Colonic mucosa (tissue), 4 donors: ENCODE measurements at regions not wholly inside any gene's neighbourhood (a gene's known extent, or its start where the extent isn't known, plus 50 kb on each side); places are given as distances from the start of the nearest gene placed in this dataset.

ENCODE experiments used
- DNase-seq: peaks from one replicate; pipeline ENCODE4 v3.0.0-alpha.2; 2020
- H3K27ac ChIP-seq: fragments of 200-600 bp; one replicate; pipeline ENCODE4 v1.8.0; 2021
- H3K27me3 ChIP-seq: fragments of 200-600 bp; one replicate; pipeline ENCODE4 v1.8.0; 2021
- H3K36me3 ChIP-seq: fragments of 200-600 bp; one replicate; pipeline ENCODE4 v1.8.0; 2021
- H3K4me1 ChIP-seq: fragments of 200-600 bp; one replicate; pipeline ENCODE4 v1.8.0; 2021; ENCODE audit warnings: mild to moderate bottlenecking
- H3K4me3 ChIP-seq: fragments of 200-600 bp; one replicate; pipeline ENCODE4 v1.8.0; 2021
- H3K9ac ChIP-seq, 2 donors: one replicate each; pipeline ENCODE4 v1.7.0; 2013; ENCODE audit warnings: control low read depth in 2 of 2, low read depth in 2 of 2, low read length in 2 of 2
- H3K9me3 ChIP-seq: fragments of 200-600 bp; one replicate; pipeline ENCODE4 v1.8.0; 2021
- intact Hi-C: fragments of 100-400 bp; cut with DNase I; formaldehyde crosslinking; loops from one replicate; pipeline ENCODE4 v1.14.1; 2022
- TF ChIP-seq, protein P1 (sequence below): fragments of 200-600 bp; IDR thresholded peaks from one replicate; pipeline ENCODE4 v1.8.0; 2022; ENCODE audit warnings: antibody characterized with exemption, mild to moderate bottlenecking
- donor health status: healthy.
- donor health status: DM: no; HTN: no; CAD: no.
- donor health status: DM: no; HTN: no; CAD: no.

GRCh38 chr5:53236683-53237082, 127.1 kb upstream of the MOCS2 start:
- H3K4me1 ChIP-seq, result no peaks in the 10 kb centered on the region
- H3K36me3 ChIP-seq, result no peaks in the 10 kb centered on the region
- no peak overlapping the region for H3K4me3 ChIP-seq
- H3K9ac ChIP-seq, result no peak overlapping the region
- H3K9me3 ChIP-seq, result no peaks in the 10 kb centered on the region
- TF ChIP-seq, protein P1, sequence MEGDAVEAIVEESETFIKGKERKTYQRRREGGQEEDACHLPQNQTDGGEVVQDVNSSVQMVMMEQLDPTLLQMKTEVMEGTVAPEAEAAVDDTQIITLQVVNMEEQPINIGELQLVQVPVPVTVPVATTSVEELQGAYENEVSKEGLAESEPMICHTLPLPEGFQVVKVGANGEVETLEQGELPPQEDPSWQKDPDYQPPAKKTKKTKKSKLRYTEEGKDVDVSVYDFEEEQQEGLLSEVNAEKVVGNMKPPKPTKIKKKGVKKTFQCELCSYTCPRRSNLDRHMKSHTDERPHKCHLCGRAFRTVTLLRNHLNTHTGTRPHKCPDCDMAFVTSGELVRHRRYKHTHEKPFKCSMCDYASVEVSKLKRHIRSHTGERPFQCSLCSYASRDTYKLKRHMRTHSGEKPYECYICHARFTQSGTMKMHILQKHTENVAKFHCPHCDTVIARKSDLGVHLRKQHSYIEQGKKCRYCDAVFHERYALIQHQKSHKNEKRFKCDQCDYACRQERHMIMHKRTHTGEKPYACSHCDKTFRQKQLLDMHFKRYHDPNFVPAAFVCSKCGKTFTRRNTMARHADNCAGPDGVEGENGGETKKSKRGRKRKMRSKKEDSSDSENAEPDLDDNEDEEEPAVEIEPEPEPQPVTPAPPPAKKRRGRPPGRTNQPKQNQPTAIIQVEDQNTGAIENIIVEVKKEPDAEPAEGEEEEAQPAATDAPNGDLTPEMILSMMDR, result no peak
- intact Hi-C loops, result no loop called here
- no peak for DNase-seq
- H3K27me3 ChIP-seq, result no peaks in the 10 kb centered on the region
- no peak overlapping the region for H3K27ac ChIP-seq

- intact Hi-C loops, result no loop called here
- Histone ChIP-seq H3K27ac (no peak overlapping the region), H3K36me3 (no peaks in the 10 kb centered on the region), H3K27me3 (no peaks in the 10 kb centered on the region), H3K9me3 (no peaks in the 10 kb centered on the region), H3K4me3 (no peak overlapping the region), H3K9ac (no peak overlapping the region), H3K4me1 (no peaks in the 10 kb centered on the region)
- TF ChIP-seq, protein P1, result no peak
- DNase-seq, result no peak
Measured at GRCh38 chr5:53237876-53238275, 128.3 kb upstream of the MOCS2 start.

DNA sequence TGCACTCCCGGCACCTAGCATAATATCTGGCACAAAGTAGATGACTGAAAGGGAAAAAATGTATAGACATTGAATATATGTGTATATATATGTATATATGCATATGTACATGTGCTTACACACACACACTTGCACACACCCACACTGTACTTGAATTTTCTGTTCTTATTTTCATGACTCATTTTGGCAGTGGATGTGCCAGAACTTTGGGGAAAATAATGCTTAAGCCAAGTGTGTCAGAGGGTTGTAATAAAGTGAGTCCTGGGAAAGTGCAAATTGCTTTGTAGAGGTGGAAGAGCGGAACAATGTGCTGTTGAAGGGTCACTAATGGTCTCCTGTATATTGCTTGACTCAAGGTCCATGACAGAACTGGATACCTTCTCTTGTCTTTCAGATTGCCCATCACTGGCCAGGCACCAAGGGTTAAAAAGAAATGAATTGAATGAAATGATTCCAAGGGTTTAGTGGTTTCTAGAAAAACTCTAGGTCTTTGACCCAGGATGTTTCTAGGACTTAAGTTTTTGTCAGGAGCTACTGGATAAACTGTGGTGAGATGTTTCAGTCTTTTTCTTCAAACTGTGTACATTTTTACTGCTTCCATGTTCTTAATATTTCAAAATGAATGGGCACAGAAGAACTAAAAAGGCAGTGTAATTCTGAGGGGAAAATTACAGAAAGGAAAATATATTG, 129.9 kb upstream of the MOCS2 start:
- Histone ChIP-seq H3K9ac (no peak overlapping the region), H3K4me1 (no peaks in the 10 kb centered on the region), H3K27me3 (no peaks in the 10 kb centered on the region), H3K9me3 (no peaks in the 10 kb centered on the region), H3K27ac (no peak overlapping the region), H3K4me3 (no peak overlapping the region), H3K36me3 (no peaks in the 10 kb centered on the region)
- intact Hi-C loops, result no loop called here
- TF ChIP-seq, protein P1, result no peak
- no peak for DNase-seq

- Histone ChIP-seq H3K27me3 (no peaks in the 10 kb centered on the region), H3K4me1 (no peaks in the 10 kb centered on the region), H3K9ac (no peak overlapping the region), H3K4me3 (no peak overlapping the region), H3K27ac (no peak overlapping the region), H3K36me3 (no peaks in the 10 kb centered on the region), H3K9me3 (no peaks in the 10 kb centered on the region)
- TF ChIP-seq, protein P1, result no peak
- intact Hi-C loops, result no loop called here
- DNase-seq, result no peak
Measured at GRCh38 chr5:53240661-53241060, 131.1 kb upstream of the MOCS2 start.

DNA sequence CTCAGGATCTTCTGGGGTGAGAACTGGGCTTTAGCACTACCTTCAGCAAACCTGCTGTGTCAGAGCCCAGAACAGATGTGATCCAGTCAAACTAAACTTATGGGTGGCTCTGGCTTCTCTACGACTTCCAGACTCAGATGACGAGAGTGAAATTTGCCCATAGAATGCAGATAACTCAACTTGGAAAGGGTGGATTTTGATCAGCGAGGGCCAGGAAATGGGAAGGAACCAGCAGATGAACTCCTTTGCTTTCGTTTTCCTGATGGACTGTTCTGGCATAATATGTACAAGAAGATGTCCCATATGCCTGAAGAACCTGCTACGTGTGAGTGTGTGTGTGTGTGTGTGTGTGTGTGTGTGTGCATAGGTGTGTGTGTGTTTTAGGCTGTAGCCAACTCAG, 132.0 kb upstream of the MOCS2 start:
- Histone ChIP-seq H3K27me3 (no peaks in the 10 kb centered on the region), H3K4me3 (no peak overlapping the region), H3K9ac (no peak overlapping the region), H3K9me3 (no peaks in the 10 kb centered on the region), H3K4me1 (no peaks in the 10 kb centered on the region), H3K27ac (no peak overlapping the region), H3K36me3 (no peaks in the 10 kb centered on the region)
- TF ChIP-seq, protein P1, result no peak
- intact Hi-C loops, result no loop called here
- DNase-seq, result no peak
